IMR-90 (cell line): ENCODE measurements at regions not wholly inside any gene's neighbourhood (a gene's known extent, or its start where the extent isn't known, plus 50 kb on each side); places are given as distances from the start of the nearest gene placed in this dataset.

Experiments used
- ATAC-seq: fragments of 200-7000 bp; cut with Tn5 transposase; 2 replicates; pipeline ENCODE4 v1.9.1; 2020; ENCODE audit warnings: low read depth, mild to moderate bottlenecking, moderate library complexity
- BruUV-seq: library from RNA; stranded (reverse); fragments of 400-500 nt; replicated peaks from 2 replicates; lab custom pipeline; 2021; lab: Mats Ljungman, UMichigan
- CTCF ChIA-PET: fragments of 300-600 bp; formaldehyde crosslinking; extraction: SDS; loops from one replicate; lab custom pipeline; 2021; ENCODE audit warnings: antibody characterized with exemption; lab: Yijun Ruan, JAX
- POLR2A ChIA-PET: fragments of 300-600 bp; sonication (Branson Sonifier 250); formaldehyde crosslinking; loops from one replicate; lab custom pipeline; 2022; ENCODE audit warnings: antibody characterized with exemption; ENCODE audit not compliant: unreplicated experiment; lab: Charles Lee
- DNase-seq: peaks from one replicate; pipeline ENCODE4 v3.0.0; 2013
- H2AFZ ChIP-seq: replicated peaks from 2 replicates; pipeline ENCODE3; 2013; ENCODE audit warnings: low read length, mild to moderate bottlenecking; ENCODE audit not compliant: poor library complexity
- H2AK5ac ChIP-seq: 2 replicates; pipeline ENCODE4 v1.6.1; 2013; ENCODE audit warnings: low read depth, low read length, inconsistent platforms
- H2AK9ac ChIP-seq: replicated peaks from 2 replicates; pipeline ENCODE3; 2013; ENCODE audit warnings: mild to moderate bottlenecking, low read depth, low read length, moderate library complexity; ENCODE audit not compliant: poor library complexity
- H2BK120ac ChIP-seq: 2 replicates; pipeline ENCODE4 v1.6.1; 2013; ENCODE audit warnings: low read depth, low read length, inconsistent platforms
- H2BK15ac ChIP-seq: 3 replicates; pipeline ENCODE4 v1.6.1; 2013; ENCODE audit warnings: low read depth, low read length, inconsistent platforms
- H2BK20ac ChIP-seq: 2 replicates; pipeline ENCODE4 v1.6.1; 2013; ENCODE audit warnings: low read depth, mild to moderate bottlenecking, inconsistent platforms, low read length, moderate library complexity
- H2BK5ac ChIP-seq: 2 replicates; pipeline ENCODE4 v1.6.1; 2013; ENCODE audit warnings: mild to moderate bottlenecking, low read depth, low read length, inconsistent platforms; ENCODE audit not compliant: poor library complexity, severe bottlenecking
- H3K14ac ChIP-seq: replicated peaks from 2 replicates; pipeline ENCODE4 v1.6.1; 2013; ENCODE audit warnings: low read depth, low read length, inconsistent platforms
- H3K18ac ChIP-seq: 2 replicates; pipeline ENCODE4 v1.6.1; 2013; ENCODE audit warnings: low read depth, low read length, control low read depth
- H3K23ac ChIP-seq: 2 replicates; pipeline ENCODE4 v1.6.1; 2013; ENCODE audit warnings: low read depth, low read length, inconsistent platforms
- H3K27ac ChIP-seq: 2 replicates; pipeline ENCODE4 v1.5.1; 2013; ENCODE audit warnings: mild to moderate bottlenecking, control low read depth, low read length; ENCODE audit not compliant: insufficient read depth
- H3K27me3 ChIP-seq: 2 replicates; pipeline ENCODE4 v1.6.1; 2013; ENCODE audit warnings: low read length; ENCODE audit not compliant: control insufficient read depth, insufficient read depth
- H3K36me3 ChIP-seq: 2 replicates; pipeline ENCODE4 v1.6.1; 2013; ENCODE audit warnings: low read length, mixed read lengths; ENCODE audit not compliant: control insufficient read depth, insufficient read depth
- H3K4ac ChIP-seq: 2 replicates; pipeline ENCODE4 v1.6.1; 2013; ENCODE audit warnings: low read depth, low read length, inconsistent platforms
- H3K4me1 ChIP-seq: 2 replicates; pipeline ENCODE4 v1.6.1; 2013; ENCODE audit warnings: low read length, mixed read lengths; ENCODE audit not compliant: control insufficient read depth, insufficient read depth
- H3K4me2 ChIP-seq: 2 replicates; pipeline ENCODE4 v1.6.1; 2013; ENCODE audit warnings: low read depth, mild to moderate bottlenecking, control low read depth, low read length, moderate library complexity
- H3K4me3 ChIP-seq: 2 replicates; pipeline ENCODE4 v1.5.1; 2013; ENCODE audit warnings: low read depth, mild to moderate bottlenecking, control low read depth, low read length, moderate library complexity; ENCODE audit not compliant: insufficient read depth
- H3K56ac ChIP-seq: 2 replicates; pipeline ENCODE4 v1.6.1; 2013; ENCODE audit warnings: low read length, inconsistent platforms; ENCODE audit not compliant: insufficient read depth; ENCODE audit errors: extremely low read depth
- H3K79me1 ChIP-seq, 2 experiments: 2 replicates each; pipeline ENCODE4 v1.6.1; 2013; ENCODE audit warnings: low read length in 2 of 2, inconsistent platforms in 1 of 2, low read depth in 1 of 2
- H3K9ac ChIP-seq: 2 replicates; pipeline ENCODE4 v1.6.1; 2013; ENCODE audit warnings: low read depth, low read length, control low read depth
- H3K9me1 ChIP-seq: 2 replicates; pipeline ENCODE4 v1.6.1; 2013; ENCODE audit warnings: low read length, inconsistent platforms; ENCODE audit not compliant: insufficient read depth
- H3K9me3 ChIP-seq: 2 replicates; pipeline ENCODE4 v1.6.1; 2013; ENCODE audit warnings: low read length; ENCODE audit not compliant: control insufficient read depth, insufficient read depth
- H4K20me1 ChIP-seq: 2 replicates; pipeline ENCODE4 v1.6.1; 2013; ENCODE audit warnings: low read length, inconsistent platforms; ENCODE audit not compliant: insufficient read depth
- H4K5ac ChIP-seq: 2 replicates; pipeline ENCODE4 v1.6.1; 2013; ENCODE audit warnings: mild to moderate bottlenecking, low read depth, low read length, control low read depth
- H4K8ac ChIP-seq, 2 experiments: 2 replicates each; pipeline ENCODE4 v1.6.1; 2013; ENCODE audit warnings: low read depth in 2 of 2, low read length in 2 of 2, control low read depth in 1 of 2, inconsistent platforms in 1 of 2
- H4K91ac ChIP-seq: 2 replicates; pipeline ENCODE4 v1.6.1; 2013; ENCODE audit warnings: low read depth, low read length, inconsistent platforms; ENCODE audit not compliant: insufficient read depth
- BHLHE40 ChIP-seq: fragments of 150-350 bp; IDR thresholded peaks from 2 replicates; pipeline ENCODE4 v1.6.1; 2016; ENCODE audit warnings: mild to moderate bottlenecking, low read depth, low read length
- FOS ChIP-seq: fragments of 150-350 bp; IDR thresholded peaks from 2 replicates; pipeline ENCODE4 v1.6.1; 2016; ENCODE audit warnings: low read depth, low read length
- MXI1 ChIP-seq: IDR thresholded peaks from 2 replicates; pipeline ENCODE4 v1.6.1; 2012; ENCODE audit warnings: low read depth, mild to moderate bottlenecking, low read length, moderate library complexity, borderline replicate concordance
- NFE2L2 ChIP-seq: fragments of 150-350 bp; IDR thresholded peaks from 2 replicates; pipeline ENCODE4 v1.6.1; 2016; ENCODE audit warnings: low read depth, mild to moderate bottlenecking, low read length
- RFX5 ChIP-seq: IDR thresholded peaks from 2 replicates; pipeline ENCODE4 v1.8.0; 2012; ENCODE audit warnings: low read depth, mild to moderate bottlenecking, low read length, moderate library complexity
- SMC3 ChIP-seq: fragments of 150-350 bp; IDR thresholded peaks from 2 replicates; pipeline ENCODE4 v1.6.1; 2016; ENCODE audit warnings: low read depth, mild to moderate bottlenecking, antibody characterized with exemption, low read length, moderate library complexity
- WGBS, 2 experiments: methylation state at CpG; one replicate each; pipeline versions ENCODE4 v1.1.5 to v1.1.7; 2013; ENCODE audit warnings: missing lambda C conversion rate in 2 of 2; ENCODE audit not compliant: insufficient read length in 1 of 2; ENCODE audit errors: extremely low coverage in 2 of 2; 5-methylcytosine and 5-hydroxymethylcytosine counted together
- dilution Hi-C: fragments of 300-500 bp; cut with HindIII; formaldehyde crosslinking; loops from one replicate; pipeline ENCODE4 v1.14.3; 2018; ENCODE audit warnings: low sequenced_read_pairs; ENCODE audit not compliant: unreplicated experiment
- in situ Hi-C: fragments of 300-500 bp; cut with MboI; formaldehyde crosslinking; loops from 3 replicates; pipeline ENCODE4 v1.14.3; 2019; ENCODE audit warnings: low sequenced_read_pairs, inconsistent platforms, mixed read lengths
- intact Hi-C: fragments of 100-400 bp; cut with micrococcal nuclease; formaldehyde crosslinking; loops from 2 replicates; pipeline ENCODE4 v1.10.0; 2022
- TF ChIP-seq, protein P1 (sequence below): fragments of 150-350 bp; IDR thresholded peaks from 2 replicates; pipeline ENCODE4 v1.6.1; 2016; ENCODE audit warnings: low read depth, mild to moderate bottlenecking, low read length, moderate library complexity, borderline replicate concordance

- H3K4me3 ChIP-seq, result no peak overlapping the region
- no peak overlapping the region for H3K18ac ChIP-seq
- no peak overlapping the region for H3K27ac ChIP-seq
- H3K4ac ChIP-seq, result no peak overlapping the region
- H3K9me3 ChIP-seq, result peaks cover 6% of the 10 kb centered on the region; the same call in 1 of the 2 replicates
- H2BK15ac ChIP-seq, result no peak overlapping the region
- no peak overlapping the region for H4K8ac ChIP-seq
- no peaks in the 10 kb centered on the region for H3K36me3 ChIP-seq
- POLR2A ChIA-PET, result no interaction called here
- in situ Hi-C loops (no loop called here), dilution Hi-C loops (no loop called here), intact Hi-C loops (no loop called here)
- no peak overlapping the region for H3K9ac ChIP-seq
- H3K9me1 ChIP-seq, result no peaks in the 10 kb centered on the region
- H4K91ac ChIP-seq, result no peak overlapping the region
- no peak overlapping the region for H2AFZ ChIP-seq
- no peak overlapping the region for H3K14ac ChIP-seq
- H4K20me1 ChIP-seq, result no peaks in the 10 kb centered on the region
- no peaks in the 10 kb centered on the region for H3K4me1 ChIP-seq
- WGBS, 2 experiments, result 0% methylated on average over 1 of the region's 3 CpGs; no CpG with 5 or more reads in 1 of the 2 experiments
- no peak overlapping the region for H2BK5ac ChIP-seq
- no peak overlapping the region for H3K23ac ChIP-seq
- no peak overlapping the region for H3K4me2 ChIP-seq
- no peak overlapping the region for H2BK20ac ChIP-seq
- no peak overlapping the region for H2BK120ac ChIP-seq
- CTCF ChIA-PET, result no interaction called here
- no TSS peak for BruUV-seq
- H2AK9ac ChIP-seq, result no peak overlapping the region
- no peak for DNase-seq
- no peak for ATAC-seq
- H3K56ac ChIP-seq, result no peak overlapping the region
- H3K27me3 ChIP-seq, result no peaks in the 10 kb centered on the region
- H3K79me1 ChIP-seq, result no peaks in the 10 kb centered on the region
- H2AK5ac ChIP-seq, result no peak overlapping the region
- TF ChIP-seq, protein P1, sequence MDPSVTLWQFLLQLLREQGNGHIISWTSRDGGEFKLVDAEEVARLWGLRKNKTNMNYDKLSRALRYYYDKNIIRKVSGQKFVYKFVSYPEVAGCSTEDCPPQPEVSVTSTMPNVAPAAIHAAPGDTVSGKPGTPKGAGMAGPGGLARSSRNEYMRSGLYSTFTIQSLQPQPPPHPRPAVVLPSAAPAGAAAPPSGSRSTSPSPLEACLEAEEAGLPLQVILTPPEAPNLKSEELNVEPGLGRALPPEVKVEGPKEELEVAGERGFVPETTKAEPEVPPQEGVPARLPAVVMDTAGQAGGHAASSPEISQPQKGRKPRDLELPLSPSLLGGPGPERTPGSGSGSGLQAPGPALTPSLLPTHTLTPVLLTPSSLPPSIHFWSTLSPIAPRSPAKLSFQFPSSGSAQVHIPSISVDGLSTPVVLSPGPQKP, result no peak
- TF ChIP-seq BHLHE40 (no peak), SMC3 (no peak), MXI1 (no peak), RFX5 (no peak), NFE2L2 (no peak), FOS (no peak)
- no peak overlapping the region for H4K5ac ChIP-seq
These were observed 358.6 kb downstream of the TEX13C start for GRCh38 chrX:125678258-125678657.
